HK-2 (cell line): ENCODE measurements at regions not wholly inside any gene's neighbourhood (a gene's known extent, or its start where the extent isn't known, plus 50 kb on each side); places are given as distances from the start of the nearest gene placed in this dataset.
A peak's percentile ranks its signal among the peaks of the same experiment; 100 is the strongest.
"Not testable (repeated sequence)": the region's sequence is repeated elsewhere in the genome, so short reads cannot be mapped to it uniquely, and the experiment has no call there.

Source experiments
- DNase-seq: peaks from one replicate; pipeline ENCODE4 v3.0.0-alpha.2; 2018; ENCODE audit not compliant: unreplicated experiment

- no peak for DNase-seq
Measured at GRCh38 chr14:45619831-45620230, 366.8 kb upstream of the MIS18BP1 start.

- DNase-seq = no peak
Measured at GRCh38 chr14:45610318-45610717, 357.3 kb upstream of the MIS18BP1 start.

DNA sequence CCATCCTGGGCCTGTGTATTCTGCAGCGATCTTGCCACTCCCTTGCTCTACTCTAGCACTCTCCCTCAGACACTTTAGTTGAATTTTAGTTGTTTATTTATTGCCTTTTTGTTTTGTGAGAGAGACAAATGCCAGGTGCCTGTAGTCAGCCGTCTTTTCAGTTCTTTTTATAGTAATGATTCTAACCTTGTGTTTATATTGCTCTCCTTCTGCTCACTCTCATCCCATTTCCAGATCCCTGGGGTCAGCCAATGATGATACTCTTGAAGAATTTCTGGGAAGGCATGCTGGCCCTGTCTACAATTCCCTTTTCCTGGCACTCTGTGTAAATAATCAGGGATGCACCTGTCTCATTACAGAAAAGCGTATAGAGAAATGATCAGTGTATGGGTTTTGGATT, 334.1 kb upstream of the MIS18BP1 start:
- no peak for DNase-seq

- no peak for DNase-seq
Measured at GRCh38 chr14:45559626-45560025, 306.6 kb upstream of the MIS18BP1 start.

DNA sequence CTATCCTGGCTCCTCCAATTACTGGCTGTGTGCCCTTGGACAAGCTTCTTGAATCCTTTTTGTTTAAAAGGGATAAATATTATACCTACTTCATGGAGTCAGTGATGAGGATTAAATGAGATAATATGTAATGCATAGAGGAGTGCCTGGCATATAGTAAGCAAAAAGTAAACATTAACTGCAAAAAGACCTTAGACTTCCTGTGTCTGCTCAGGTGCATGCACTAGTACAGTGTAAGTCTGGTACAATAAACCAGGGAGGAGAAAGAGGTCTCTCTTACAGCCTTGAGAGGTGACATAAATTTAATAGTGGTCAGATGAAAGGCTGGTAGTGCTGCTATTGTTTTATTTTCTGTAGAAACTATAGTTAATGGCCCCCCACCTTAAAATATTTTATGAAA, 305.2 kb upstream of the MIS18BP1 start:
- no peak for DNase-seq

- DNase-seq = no peak
Measured at GRCh38 chr14:45553981-45554380, 301.0 kb upstream of the MIS18BP1 start.

GRCh38 chr14:45551240-45551820, 298.3 kb upstream of the MIS18BP1 start:
- not testable (repeated sequence) for DNase-seq

DNA sequence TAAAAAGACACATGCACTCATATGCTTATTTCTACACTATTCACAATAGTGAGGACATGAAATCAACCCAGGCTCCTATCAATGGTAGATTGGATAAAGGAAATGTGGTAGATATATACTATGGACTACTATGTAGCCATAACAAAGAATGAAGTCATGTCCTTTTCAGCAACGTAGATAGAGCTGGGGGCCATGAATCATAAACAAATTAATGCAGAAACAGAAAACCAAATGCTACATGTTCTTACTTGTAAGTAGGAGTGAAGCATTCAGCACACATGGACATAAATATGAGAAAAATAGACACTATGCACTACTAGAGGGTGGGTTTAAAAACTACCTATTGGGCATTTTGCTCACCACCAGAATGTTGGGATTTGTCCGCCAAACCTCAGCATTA, 278.0 kb upstream of the MIS18BP1 start:
- DNase-seq = no peak

GRCh38 chr14:45526715-45527549, 273.9 kb upstream of the MIS18BP1 start:
- peak; percentile 45 for DNase-seq

DNA sequence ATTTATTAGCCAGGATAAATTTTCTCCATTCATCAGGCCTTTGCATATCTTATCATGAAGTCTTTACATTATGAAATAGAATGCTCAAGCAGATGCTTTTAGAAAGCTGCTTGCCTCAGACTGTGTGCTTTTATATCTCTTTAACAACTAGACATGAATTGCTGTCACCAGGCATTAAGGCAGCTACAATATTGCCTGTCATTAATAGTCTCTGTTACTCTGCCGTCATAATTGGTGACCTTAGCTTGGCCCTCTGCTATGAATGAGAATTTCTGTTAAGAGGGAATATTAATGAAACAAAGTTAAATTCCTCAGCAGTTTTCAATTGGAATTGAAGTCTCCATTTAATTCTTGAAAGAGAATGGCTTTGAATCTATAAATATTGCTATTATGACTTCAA, 266.8 kb upstream of the MIS18BP1 start:
- DNase-seq = no peak

DNA sequence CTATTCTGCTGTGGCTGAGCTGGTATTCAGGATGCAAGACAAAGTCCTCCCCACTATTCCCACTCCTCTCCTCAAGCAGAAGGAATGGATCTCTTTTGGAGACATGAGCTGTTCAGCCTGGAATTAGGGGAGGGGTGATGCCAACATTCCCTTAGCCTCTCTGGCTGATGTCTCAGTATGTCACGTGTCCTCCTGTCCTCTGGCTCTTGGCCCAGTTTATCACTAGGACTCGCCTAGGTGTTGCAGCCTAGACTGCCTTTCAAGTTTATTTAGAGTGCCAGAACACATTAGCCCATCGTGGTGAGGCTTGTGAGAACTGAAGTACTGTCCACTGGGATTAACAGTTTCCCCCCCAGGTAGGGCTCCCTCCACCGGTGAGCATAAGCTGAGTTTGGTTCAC, 239.9 kb upstream of the MIS18BP1 start:
- no peak for DNase-seq

DNA sequence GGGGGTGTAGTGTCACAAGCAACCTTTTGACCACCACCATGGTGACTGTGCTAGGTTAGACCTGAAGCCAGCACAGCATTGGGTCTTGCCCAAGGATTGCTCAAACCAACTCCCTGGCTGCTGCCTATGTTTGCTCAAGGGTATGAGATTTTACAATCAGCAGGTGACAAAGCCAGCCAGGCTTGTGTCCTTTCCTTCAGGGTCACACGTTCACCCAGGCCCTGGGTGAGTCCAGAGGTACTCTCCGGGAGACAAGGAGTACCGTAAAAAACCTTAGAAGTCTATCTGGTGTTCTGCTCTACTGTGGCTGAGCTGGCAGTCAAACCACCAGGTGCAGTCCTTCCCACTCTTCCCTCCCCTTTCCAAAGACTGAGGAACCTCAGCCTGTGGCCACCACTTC, 238.9 kb upstream of the MIS18BP1 start:
- DNase-seq = no peak

DNA sequence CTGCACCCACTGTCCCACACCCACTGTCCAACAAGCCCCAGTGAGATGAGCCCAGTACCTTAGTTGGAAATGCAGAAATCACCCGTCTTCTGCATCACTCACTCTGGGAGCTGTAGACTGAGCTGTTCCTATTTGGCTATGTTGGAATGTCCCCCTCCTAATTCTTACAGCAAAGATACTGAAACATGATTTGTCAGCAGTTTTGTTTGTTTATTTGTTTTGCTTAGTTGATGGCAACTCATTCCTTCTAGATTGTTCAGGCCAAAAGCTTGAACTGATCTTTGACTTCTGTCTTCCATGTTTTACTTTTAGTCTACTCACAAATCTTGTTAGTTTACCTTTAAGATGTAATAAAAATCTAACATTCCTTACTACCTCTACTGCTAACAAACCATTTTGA, 233.6 kb upstream of the MIS18BP1 start:
- no peak for DNase-seq

DNA sequence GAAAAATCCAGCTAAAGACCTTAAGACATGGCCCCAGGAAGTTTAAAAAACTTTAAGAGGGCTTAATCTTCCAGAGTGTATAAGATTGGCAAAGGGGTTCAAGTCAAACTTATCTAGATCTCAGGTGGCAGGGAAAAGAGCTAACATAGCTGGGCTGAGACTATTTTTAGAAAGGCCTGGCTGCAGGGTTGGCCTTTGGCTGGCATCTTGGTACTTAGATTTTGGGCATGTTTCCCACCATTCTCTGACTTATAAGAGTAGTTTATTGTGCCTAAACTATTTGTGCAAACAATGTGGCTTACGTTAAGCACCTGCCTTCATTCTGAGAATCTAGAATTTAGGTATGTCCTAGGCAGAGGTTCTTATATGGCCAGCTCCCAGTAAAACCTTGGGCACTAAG, 214.0 kb upstream of the MIS18BP1 start:
- no peak for DNase-seq

DNA sequence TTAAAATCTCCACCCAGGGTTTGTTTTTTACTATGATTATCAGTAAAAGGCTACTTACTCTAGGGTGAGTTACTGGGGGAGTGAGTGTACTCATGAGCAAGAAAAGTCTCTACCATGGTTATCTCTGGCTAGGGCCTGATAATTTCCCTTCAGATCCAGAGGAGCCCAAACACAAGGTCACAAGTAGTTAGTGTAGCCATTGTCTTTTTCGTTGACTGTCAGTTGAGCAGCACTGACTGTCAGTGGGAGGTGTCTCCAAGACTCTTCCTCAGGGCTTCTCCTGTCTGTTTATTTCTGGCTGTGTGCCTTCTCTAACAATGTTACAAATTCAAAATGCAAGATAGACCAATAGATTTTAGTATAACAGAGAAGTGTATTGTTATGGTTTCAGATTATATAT, 181.2 kb upstream of the MIS18BP1 start:
- DNase-seq = no peak

DNA sequence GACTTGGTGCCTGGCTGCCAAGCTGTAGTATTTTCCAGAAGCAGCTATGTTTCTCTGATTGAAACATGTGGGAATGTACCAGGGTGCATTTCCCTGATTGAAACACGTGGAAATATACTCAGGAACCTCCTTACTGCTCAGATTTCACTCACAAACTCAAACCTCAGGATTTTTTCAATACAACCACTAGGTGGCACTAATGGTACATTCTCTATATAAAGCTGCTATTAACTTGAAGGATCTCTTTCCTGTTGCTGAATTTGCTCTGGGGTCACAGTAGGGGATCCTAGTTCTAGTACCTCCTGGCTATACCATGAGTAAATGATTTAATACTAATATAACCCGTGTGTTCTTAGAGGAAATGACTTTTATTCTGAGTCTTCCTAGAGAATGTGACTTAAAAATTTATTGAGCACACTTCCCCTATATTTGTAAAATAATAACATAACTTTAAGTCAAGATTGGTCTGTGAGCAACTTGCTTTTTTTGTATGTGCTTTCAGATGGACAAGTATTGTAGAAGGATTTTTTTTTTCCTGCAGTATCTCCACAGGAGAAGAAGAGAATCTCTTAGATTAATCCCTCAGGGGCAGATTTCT, 173.8 kb upstream of the MIS18BP1 start:
- DNase-seq = peak; percentile 2

DNA sequence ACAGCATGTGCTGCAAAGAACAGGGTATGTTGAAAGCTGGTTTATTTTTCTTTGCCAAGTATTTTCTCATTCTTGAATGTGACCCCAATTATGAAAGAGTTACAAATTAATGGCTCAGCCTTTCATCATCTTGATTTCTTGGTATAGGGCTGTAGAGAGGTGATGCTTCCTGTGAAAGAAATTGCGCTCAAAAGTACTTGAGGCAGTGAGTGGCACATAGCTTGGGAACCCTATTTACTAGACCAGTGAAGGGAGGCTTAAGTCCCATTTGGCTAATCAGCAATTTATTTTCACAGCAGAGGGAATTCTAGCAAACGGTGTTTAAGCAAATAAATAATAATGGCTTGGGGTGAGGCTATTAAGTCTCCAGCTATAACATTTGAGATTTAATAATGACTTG, 153.9 kb upstream of the MIS18BP1 start:
- no peak for DNase-seq

- DNase-seq = no peak
Measured at GRCh38 chr14:45400950-45401640, 148.1 kb upstream of the MIS18BP1 start.

- no peak for DNase-seq
Measured at GRCh38 chr14:45400509-45400908, 147.5 kb upstream of the MIS18BP1 start.

DNA sequence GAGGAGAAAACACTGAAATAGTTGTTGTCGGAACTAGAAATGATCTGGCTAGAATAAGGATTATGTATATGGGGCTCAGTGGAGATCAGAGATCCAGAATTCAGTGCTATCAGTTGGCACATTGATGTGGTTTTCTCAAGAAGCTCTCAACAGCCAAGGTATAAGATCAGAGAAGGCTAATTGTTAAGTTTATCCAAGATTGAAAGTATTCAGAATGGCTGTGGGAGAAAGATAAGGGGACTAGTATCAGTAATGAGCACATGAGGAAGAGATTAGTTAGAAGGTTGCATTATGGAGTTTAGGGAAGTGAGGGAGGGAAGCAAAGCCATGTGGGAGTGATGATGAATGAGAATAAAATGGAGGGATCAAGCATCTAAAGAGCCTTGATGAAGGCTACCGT, 128.1 kb upstream of the MIS18BP1 start:
- no peak for DNase-seq

DNA sequence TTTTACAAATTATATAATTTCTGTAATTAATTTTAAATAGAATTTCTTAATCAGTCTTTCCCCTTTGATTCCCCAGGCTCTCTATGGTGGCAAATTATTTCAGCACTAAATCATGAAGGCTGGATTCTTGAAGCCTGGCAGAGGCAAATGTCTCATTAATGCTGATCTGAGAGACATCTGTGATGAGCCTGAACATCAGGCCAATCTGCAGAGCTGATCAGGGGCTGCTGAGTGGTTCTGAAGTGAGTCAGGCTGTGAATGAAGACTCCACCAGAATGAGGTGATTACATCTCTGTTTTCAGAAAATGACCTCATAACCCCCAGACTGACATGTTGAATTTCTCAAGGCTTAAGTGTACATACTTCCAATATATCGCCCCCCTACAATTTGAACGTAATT, 124.2 kb upstream of the MIS18BP1 start:
- no peak for DNase-seq

- no peak for DNase-seq
Measured at GRCh38 chr14:45373877-45374276, 120.9 kb upstream of the MIS18BP1 start.
